Upper lobe of left lung (tissue), 6 donors: ENCODE measurements at regions not wholly inside any gene's neighbourhood (a gene's known extent, or its start where the extent isn't known, plus 50 kb on each side); places are given as distances from the start of the nearest gene placed in this dataset.

Experiments used
- ATAC-seq, 2 donors: fragments of 200-7000 bp; cut with Tn5 transposase; one replicate each; pipeline ENCODE4 v1.9.1; 2022; ENCODE audit warnings: mild to moderate bottlenecking in 2 of 2, moderate library complexity in 2 of 2; ENCODE audit not compliant: low FRiP score in 2 of 2
- DNase-seq, 2 donors: peaks; one replicate each; pipeline ENCODE4 v3.0.0-alpha.2; 2019 to 2020
- H3K27ac ChIP-seq, 4 donors: fragments of 200-600 bp; sonication (generic); one replicate each; pipeline ENCODE4 v1.5.1; 2016 to 2019
- H3K27me3 ChIP-seq, 4 donors: fragments of 200-600 bp; sonication (generic); one replicate each; pipeline ENCODE4 v1.5.1; 2017 to 2019
- H3K36me3 ChIP-seq, 4 donors: fragments of 200-600 bp; sonication (generic); one replicate each; pipeline ENCODE4 v1.5.1; 2016 to 2019
- H3K4me1 ChIP-seq, 4 donors: fragments of 200-600 bp; sonication (generic); one replicate each; pipeline ENCODE4 v1.5.1; 2018 to 2019
- H3K4me3 ChIP-seq, 4 donors: fragments of 200-600 bp; sonication (generic); one replicate each; pipeline ENCODE4 v1.5.1; 2017 to 2019; ENCODE audit warnings: mild to moderate bottlenecking in 2 of 4, moderate library complexity in 1 of 4
- H3K9me3 ChIP-seq, 4 donors: fragments of 200-600 bp; sonication (generic); one replicate each; pipeline ENCODE4 v1.5.1; 2018 to 2019
- CTCF ChIP-seq, 6 experiments: fragments of 450-650 bp in 4 of 6; fragments of 200-600 bp in 2 of 6; sonication (generic) in 2 of 6; IDR thresholded peaks; one replicate each; pipeline ENCODE4 v1.5.1; 2016 to 2019; ENCODE audit warnings: antibody characterized with exemption in 6 of 6
- EP300 ChIP-seq, 4 donors: sonication (generic); formaldehyde crosslinking; IDR thresholded peaks; one replicate each; pipeline ENCODE4 v1.5.1; 2017; ENCODE audit warnings: antibody characterized with exemption in 4 of 4, control low read depth in 2 of 4
- POLR2A ChIP-seq, 4 donors: fragments of 450-650 bp; IDR thresholded peaks; one replicate each; pipeline ENCODE4 v1.5.1; 2016 to 2017; ENCODE audit warnings: antibody characterized with exemption in 4 of 4, mild to moderate bottlenecking in 2 of 4
- POLR2AphosphoS5 ChIP-seq, 2 donors: sonication (generic); formaldehyde crosslinking; IDR thresholded peaks; one replicate each; pipeline ENCODE4 v1.5.1; 2017; ENCODE audit warnings: antibody characterized with exemption in 2 of 2
- WGBS, 2 donors: methylation state at CpG; one replicate each; pipeline ENCODE4 v1.1.5; 2017 to 2018; 5-methylcytosine and 5-hydroxymethylcytosine counted together
- donor health status: DM: no; HTN: no; CAD: no; lungs with moderate emphysema.
- donor health status: DM: no; HTN: yes; CAD: no; lungs with severe emphysema.

GRCh38 chr2:45089554-45090261 lies 80.5 kb upstream of the SIX2 start:
- H3K27me3 ChIP-seq: no peaks in the 10 kb centered on the region

DNA sequence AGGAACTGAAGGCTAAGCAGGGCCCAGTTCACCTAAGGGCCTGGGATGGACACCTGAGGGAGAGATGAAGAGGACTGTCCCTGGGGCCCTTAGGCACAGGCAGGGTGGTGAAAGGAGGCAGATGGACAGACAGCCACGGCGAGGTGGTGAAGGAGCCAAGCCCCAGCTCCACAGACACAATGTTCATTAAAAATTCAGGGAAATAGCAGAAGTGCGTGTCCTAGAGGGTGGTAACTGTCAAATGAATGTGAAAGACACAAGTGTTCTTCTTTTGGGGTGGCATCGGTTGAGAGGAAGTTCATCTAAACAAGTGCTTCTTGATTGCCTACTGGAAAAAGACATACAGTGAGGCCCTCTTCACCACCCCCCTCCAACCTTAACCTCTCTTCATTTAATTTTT lies 76.2 kb upstream of the SIX2 start:
- 69 to 80% methylated on average over 4 of the region's 4 CpGs for WGBS, 2 donors
- Histone ChIP-seq H3K4me1 (no peaks in the 10 kb centered on the region), H3K27me3 (no peaks in the 10 kb centered on the region), H3K27ac (no peak overlapping the region), H3K9me3 (peaks cover 0 to 3% (median 0%) of the 10 kb centered on the region in 4 donors), H3K36me3 (no peaks in the 10 kb centered on the region), H3K4me3 (no peak overlapping the region)
- no peak for TF ChIP-seq CTCF (IDR thresholded peaks at IDR 0.05)
- TF ChIP-seq EP300 (IDR thresholded peaks at IDR 0.05): no peak
- no peak for TF ChIP-seq POLR2AphosphoS5 (IDR thresholded peaks at IDR 0.05)
- TF ChIP-seq POLR2A (IDR thresholded peaks at IDR 0.05): no peak
- no peak for DNase-seq
- peak in 1 of 2 donors; percentile 17 for ATAC-seq

More at GRCh38 chr2:45089554-45090261, 80.5 kb upstream of the SIX2 start:
- WGBS, 2 donors: 74 to 84% methylated on average over 12 of the region's 12 CpGs
- H3K4me3 ChIP-seq: no peak overlapping the region
- ATAC-seq: no peak
- H3K27ac ChIP-seq: no peak overlapping the region
- TF ChIP-seq CTCF (IDR thresholded peaks at IDR 0.05): no peak
- no peak for TF ChIP-seq EP300 (IDR thresholded peaks at IDR 0.05)
- TF ChIP-seq POLR2A (IDR thresholded peaks at IDR 0.05): no peak
- no peak for TF ChIP-seq POLR2AphosphoS5 (IDR thresholded peaks at IDR 0.05)
- DNase-seq: no peak
- no peaks in the 10 kb centered on the region for H3K4me1 ChIP-seq
- no peaks in the 10 kb centered on the region for H3K9me3 ChIP-seq
- H3K36me3 ChIP-seq: no peaks in the 10 kb centered on the region

DNA sequence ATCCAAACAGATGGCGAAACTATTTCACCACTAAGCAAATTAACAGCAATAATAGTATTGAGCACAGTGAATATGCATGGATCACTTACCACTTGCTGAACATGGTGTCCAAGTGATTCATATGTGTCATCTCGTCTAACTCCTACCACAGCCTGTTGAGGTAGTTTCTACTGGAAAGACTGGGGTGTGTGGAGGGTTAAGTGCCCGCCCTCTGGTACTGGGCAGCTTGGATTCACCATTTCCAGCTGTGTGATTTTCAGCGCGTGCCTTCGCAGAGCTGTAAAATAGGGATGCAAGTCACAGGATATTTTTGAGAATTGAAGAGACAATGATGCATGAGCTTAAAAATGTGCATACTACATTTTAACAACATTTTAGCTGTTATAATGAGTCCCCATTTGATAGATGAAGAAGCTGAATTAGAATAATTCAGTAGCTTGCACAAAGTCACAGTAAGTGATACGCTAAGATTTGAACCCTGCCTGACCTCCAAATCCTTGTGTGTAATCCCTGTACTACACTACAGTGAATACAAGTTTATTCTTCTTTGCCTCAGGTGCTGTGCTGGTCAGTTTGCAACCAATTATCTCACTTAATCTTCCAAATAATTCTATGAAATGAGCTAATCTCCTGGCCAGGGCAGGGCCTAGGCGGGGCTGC lies 75.2 kb upstream of the SIX2 start:
- WGBS, 2 donors: 74 to 80% methylated on average over 8 of the region's 8 CpGs

GRCh38 chr2:45083175-45083574 lies 73.9 kb upstream of the SIX2 start:
- H3K27me3 ChIP-seq: no peaks in the 10 kb centered on the region
- ATAC-seq: peak in 1 of 2 donors; percentile 49

More for the DNA sequence above, 75.2 kb upstream of the SIX2 start:
- no peaks in the 10 kb centered on the region for H3K27me3 ChIP-seq
- ATAC-seq (no peak), DNase-seq (no peak)
- H3K27ac ChIP-seq: no peak overlapping the region
- no peak for TF ChIP-seq CTCF (IDR thresholded peaks at IDR 0.05)
- TF ChIP-seq EP300 (IDR thresholded peaks at IDR 0.05): no peak
- TF ChIP-seq POLR2AphosphoS5 (IDR thresholded peaks at IDR 0.05): no peak
- TF ChIP-seq POLR2A (IDR thresholded peaks at IDR 0.05): no peak
- H3K36me3 ChIP-seq: no peaks in the 10 kb centered on the region
- no peak overlapping the region for H3K4me3 ChIP-seq
- no peaks in the 10 kb centered on the region for H3K4me1 ChIP-seq
- H3K9me3 ChIP-seq: peaks cover 0 to 3% (median 0%) of the 10 kb centered on the region in 4 donors

More at GRCh38 chr2:45083175-45083574, 73.9 kb upstream of the SIX2 start:
- peaks cover 0 to 3% (median 0%) of the 10 kb centered on the region in 4 donors for H3K9me3 ChIP-seq
- no peak overlapping the region for H3K4me3 ChIP-seq
- no peaks in the 10 kb centered on the region for H3K4me1 ChIP-seq
- H3K36me3 ChIP-seq: no peaks in the 10 kb centered on the region
- 45 to 53% methylated on average over 4 of the region's 4 CpGs for WGBS, 2 donors
- DNase-seq: no peak
- TF ChIP-seq POLR2A (IDR thresholded peaks at IDR 0.05) (no peak), CTCF (IDR thresholded peaks at IDR 0.05) (no peak), EP300 (IDR thresholded peaks at IDR 0.05) (no peak), POLR2AphosphoS5 (IDR thresholded peaks at IDR 0.05) (no peak)
- no peak overlapping the region for H3K27ac ChIP-seq
